ENCODE measurements at regions not wholly inside any gene's neighbourhood (a gene's known extent, or its start where the extent isn't known, plus 50 kb on each side); places are given as distances from the start of the nearest gene placed in this dataset.
A peak's percentile ranks its signal among the peaks of the same experiment; 100 is the strongest.

DNA sequence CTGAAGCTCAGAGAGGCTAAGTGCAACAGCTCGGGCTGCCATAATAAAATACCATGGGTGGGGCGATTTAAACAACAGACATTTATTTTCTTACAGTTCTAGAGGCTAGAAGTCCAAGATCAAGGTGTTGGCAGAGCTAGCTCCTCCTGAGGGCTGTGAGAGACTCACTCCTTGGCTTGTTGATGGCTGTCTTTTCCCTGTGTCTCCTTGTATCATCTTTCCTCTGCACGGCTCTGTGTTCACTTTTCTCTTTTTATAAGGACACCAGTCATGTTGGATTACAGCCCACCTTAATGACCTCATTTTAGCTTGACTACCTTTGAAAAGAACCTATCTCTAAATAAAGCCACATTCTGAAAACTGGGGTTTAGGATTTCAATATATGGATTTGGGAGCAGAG, 129.7 kb downstream of the RPL22L1 start:
- DNase-seq (ENCODE audit: low read depth) = no peak
- Histone ChIP-seq H3K4me2 (ENCODE audit: low read length) (peak overlapping the region; percentile 66), H3K4me3 (ENCODE audit: insufficient read depth, low read depth, low read length) (no peak overlapping the region), H2AFZ (ENCODE audit: low read depth, low read length) (peak overlapping the region; percentile 89), H3K4me1 (ENCODE audit: insufficient read depth, low read length) (peaks cover 22% of the 10 kb centered on the region), H3K27me3 (ENCODE audit: insufficient read depth, low read length) (no peaks in the 10 kb centered on the region), H3K79me2 (ENCODE audit: insufficient read depth, low read length) (no peaks in the 10 kb centered on the region), H4K20me1 (ENCODE audit: insufficient read depth, low read length) (no peaks in the 10 kb centered on the region), H3K36me3 (ENCODE audit: insufficient read depth, low read length) (no peaks in the 10 kb centered on the region), H3K9me3 (ENCODE audit: insufficient read depth, low read depth, low read length) (no peaks in the 10 kb centered on the region), H3K9ac (ENCODE audit: low read length) (peak overlapping the region; percentile 54), H3K27ac (ENCODE audit: low read depth, low read length) (no peak overlapping the region)
- H3K27ac Mint-ChIP-seq (ENCODE audit: unreplicated experiment) = no peak overlapping the region
- no peak for TF ChIP-seq EZH2 (IDR thresholded peaks at IDR 0.05; ENCODE audit: insufficient read depth, low read length)
- TF ChIP-seq CTCF (IDR thresholded peaks at IDR 0.05; ENCODE audit: insufficient read depth, low read depth, low read length) = no peak
- FAIRE-seq = no peak
- H3K36me3 Mint-ChIP-seq (ENCODE audit: low read depth, unreplicated experiment) = no peaks in the 10 kb centered on the region
- H3K4me3 Mint-ChIP-seq (ENCODE audit: unreplicated experiment) = no peak overlapping the region
- H3K4me1 Mint-ChIP-seq (ENCODE audit: low read depth, unreplicated experiment) = peaks cover 19% of the 10 kb centered on the region
- H3K9me3 Mint-ChIP-seq (ENCODE audit: unreplicated experiment) = no peaks in the 10 kb centered on the region
- peaks cover 3% of the 10 kb centered on the region for H3K27me3 Mint-ChIP-seq (ENCODE audit: low read depth, unreplicated experiment)

- Histone ChIP-seq H3K4me2 (ENCODE audit: low read length) (no peak overlapping the region), H3K27me3 (ENCODE audit: insufficient read depth, low read length) (no peaks in the 10 kb centered on the region), H3K36me3 (ENCODE audit: insufficient read depth, low read length) (no peaks in the 10 kb centered on the region), H3K27ac (ENCODE audit: low read depth, low read length) (no peak overlapping the region), H3K9me3 (ENCODE audit: insufficient read depth, low read depth, low read length) (no peaks in the 10 kb centered on the region), H3K79me2 (ENCODE audit: insufficient read depth, low read length) (no peaks in the 10 kb centered on the region), H2AFZ (ENCODE audit: low read depth, low read length) (no peak overlapping the region), H3K4me1 (ENCODE audit: insufficient read depth, low read length) (peaks cover 17% of the 10 kb centered on the region), H3K4me3 (ENCODE audit: insufficient read depth, low read depth, low read length) (no peak overlapping the region), H3K9ac (ENCODE audit: low read length) (no peak overlapping the region), H4K20me1 (ENCODE audit: insufficient read depth, low read length) (no peaks in the 10 kb centered on the region)
- FAIRE-seq = no peak
- Mint-ChIP-seq H3K9me3 (ENCODE audit: unreplicated experiment) (no peaks in the 10 kb centered on the region), H3K4me3 (ENCODE audit: unreplicated experiment) (no peak overlapping the region), H3K27me3 (ENCODE audit: low read depth, unreplicated experiment) (peaks cover 3% of the 10 kb centered on the region), H3K36me3 (ENCODE audit: low read depth, unreplicated experiment) (no peaks in the 10 kb centered on the region), H3K27ac (ENCODE audit: unreplicated experiment) (no peak overlapping the region), H3K4me1 (ENCODE audit: low read depth, unreplicated experiment) (peaks cover 21% of the 10 kb centered on the region)
- DNase-seq (ENCODE audit: low read depth) = no peak
- TF ChIP-seq EZH2 (IDR thresholded peaks at IDR 0.05; ENCODE audit: insufficient read depth, low read length) (no peak), CTCF (IDR thresholded peaks at IDR 0.05; ENCODE audit: insufficient read depth, low read depth, low read length) (no peak)
These were observed 130.6 kb downstream of the RPL22L1 start for GRCh38 chr3:170739410-170739809.

GRCh38 chr3:170738766-170739165, 131.2 kb downstream of the RPL22L1 start:
- H3K4me1 Mint-ChIP-seq (ENCODE audit: low read depth, unreplicated experiment) = peaks cover 26% of the 10 kb centered on the region
- no peak overlapping the region for H3K27ac ChIP-seq (ENCODE audit: low read depth, low read length)
- no peak for DNase-seq (ENCODE audit: low read depth)
- H3K9me3 Mint-ChIP-seq (ENCODE audit: unreplicated experiment) = no peaks in the 10 kb centered on the region
- no peak for TF ChIP-seq CTCF (IDR thresholded peaks at IDR 0.05; ENCODE audit: insufficient read depth, low read depth, low read length)
- TF ChIP-seq EZH2 (IDR thresholded peaks at IDR 0.05; ENCODE audit: insufficient read depth, low read length) = no peak
- no peaks in the 10 kb centered on the region for H3K27me3 ChIP-seq (ENCODE audit: insufficient read depth, low read length)
- H3K36me3 ChIP-seq (ENCODE audit: insufficient read depth, low read length) = no peaks in the 10 kb centered on the region
- no peaks in the 10 kb centered on the region for H3K79me2 ChIP-seq (ENCODE audit: insufficient read depth, low read length)
- H3K9me3 ChIP-seq (ENCODE audit: insufficient read depth, low read depth, low read length) = no peaks in the 10 kb centered on the region
- no peak overlapping the region for H3K27ac Mint-ChIP-seq (ENCODE audit: unreplicated experiment)
- H3K4me3 Mint-ChIP-seq (ENCODE audit: unreplicated experiment) = no peak overlapping the region
- no peak overlapping the region for H3K4me2 ChIP-seq (ENCODE audit: low read length)
- H3K9ac ChIP-seq (ENCODE audit: low read length) = no peak overlapping the region
- no peak overlapping the region for H3K4me3 ChIP-seq (ENCODE audit: insufficient read depth, low read depth, low read length)
- H3K4me1 ChIP-seq (ENCODE audit: insufficient read depth, low read length) = peaks cover 17% of the 10 kb centered on the region
- H2AFZ ChIP-seq (ENCODE audit: low read depth, low read length) = no peak overlapping the region
- FAIRE-seq = no peak
- no peaks in the 10 kb centered on the region for H3K36me3 Mint-ChIP-seq (ENCODE audit: low read depth, unreplicated experiment)
- H4K20me1 ChIP-seq (ENCODE audit: insufficient read depth, low read length) = no peaks in the 10 kb centered on the region
- peaks cover 3% of the 10 kb centered on the region for H3K27me3 Mint-ChIP-seq (ENCODE audit: low read depth, unreplicated experiment)
